Heart left ventricle (tissue), 16 donors: ENCODE measurements at regions not wholly inside any gene's neighbourhood (a gene's known extent, or its start where the extent isn't known, plus 50 kb on each side); places are given as distances from the start of the nearest gene placed in this dataset.

ENCODE experiments used
- ATAC-seq, 4 donors: fragments of 200-7000 bp; cut with Tn5 transposase; one replicate each; pipeline ENCODE4 v1.9.1; 2020 to 2022; ENCODE audit warnings: moderate library complexity in 4 of 4, mild to moderate bottlenecking in 3 of 4, moderate number of reproducible peaks in 1 of 4
- DNase-seq, 5 donors: peaks; one replicate each; pipeline ENCODE4 v3.0.0-alpha.2; 2020
- H3K27ac ChIP-seq, 12 donors: fragments of 200-600 bp; sonication (generic) in 4 of 12; one replicate each; pipeline versions ENCODE4 v1.5.0 to v1.8.0; 2016 to 2022; ENCODE audit warnings: mild to moderate bottlenecking in 2 of 12
- H3K27me3 ChIP-seq, 9 donors: fragments of 200-600 bp; sonication (generic) in 2 of 9; one replicate each; pipeline versions ENCODE4 v1.5.1 to v1.8.0; 2016 to 2022; ENCODE audit warnings: mild to moderate bottlenecking in 3 of 9
- H3K36me3 ChIP-seq, 9 donors: fragments of 200-600 bp; sonication (generic) in 2 of 9; one replicate each; pipeline versions ENCODE4 v1.5.0 to v1.8.0; 2018 to 2022; ENCODE audit warnings: mild to moderate bottlenecking in 2 of 9
- H3K4me1 ChIP-seq, 12 donors: fragments of 200-600 bp; sonication (generic) in 4 of 12; one replicate each; pipeline versions ENCODE4 v1.5.0 to v1.8.0; 2016 to 2022; ENCODE audit warnings: mild to moderate bottlenecking in 3 of 12
- H3K4me3 ChIP-seq, 12 donors: fragments of 200-600 bp; sonication (generic) in 4 of 12; one replicate each; pipeline versions ENCODE4 v1.5.0 to v1.8.0; 2017 to 2022; ENCODE audit warnings: mild to moderate bottlenecking in 9 of 12, moderate library complexity in 4 of 12
- H3K9me3 ChIP-seq, 12 donors: fragments of 200-600 bp; sonication (generic) in 4 of 12; one replicate each; pipeline versions ENCODE4 v1.5.0 to v1.8.0; 2016 to 2022; ENCODE audit warnings: mild to moderate bottlenecking in 1 of 12
- POLR2A ChIP-seq, 2 donors: fragments of 450-650 bp; IDR thresholded peaks; one replicate each; pipeline ENCODE4 v1.6.1; 2017; ENCODE audit warnings: antibody characterized with exemption in 2 of 2, mild to moderate bottlenecking in 2 of 2, moderate library complexity in 2 of 2
- WGBS, 4 donors: extraction: QIAGEN DNeasy Blood & Tissue Kit in 2 of 4; methylation state at CpG; one replicate each; pipeline versions ENCODE4 v1.1.5 to v1.1.7; 2013 to 2018; 5-methylcytosine and 5-hydroxymethylcytosine counted together
- intact Hi-C, 10 donors: fragments of 100-400 bp; cut with DNase I; formaldehyde crosslinking; loops; one replicate each; pipeline versions ENCODE4 v1.11.1 to v1.14.2; 2022
- TF ChIP-seq, protein P1 (sequence below), 12 donors: fragments of 200-600 bp; sonication (generic) in 4 of 12; IDR thresholded peaks; one replicate each; pipeline versions ENCODE4 v1.5.0 to v1.8.0; 2018 to 2022; ENCODE audit warnings: antibody characterized with exemption in 12 of 12, mild to moderate bottlenecking in 5 of 12
- donor health status: ischemic (EF 13 %, LVEDD 7.1; RV severe dilation, severe dysfunction).
- donor health status: healthy with polysubstance abuse.
- donor health status: DM: no; HTN: yes; CAD: no.
- donor health status: DM: no; HTN: no; CAD: no.
- donor health status: ischemic (EF 25% LVEDD 6.9; RV normal size, moderate dysfunction).
- donor health status: ischemic (EF 25% LVEDD 5.7; RV mildly dilated, moderate dysfunction).
- donor health status: healthy.
- donor health status: DM: yes; HTN: yes; CAD: no.
- donor health status: ischemic (EF 35%, LVEDD 5.7; RV mildly dilated, moderate dysfunction).
- donor health status: nonischemic (EF 11% LVEDD 7.7; RV severe dilation, severe dysfunction).
- donor health status: DM: yes; HTN: yes; CAD: no.
- donor health status: PGD.
- donor health status: ischemic (EF 29% LVEDD 5.4; RV normal size, mild dysfunction).
- donor health status: nonischemic (EF 23%, LVEDD 6.1; RV moderate dilation, normal function).

DNA sequence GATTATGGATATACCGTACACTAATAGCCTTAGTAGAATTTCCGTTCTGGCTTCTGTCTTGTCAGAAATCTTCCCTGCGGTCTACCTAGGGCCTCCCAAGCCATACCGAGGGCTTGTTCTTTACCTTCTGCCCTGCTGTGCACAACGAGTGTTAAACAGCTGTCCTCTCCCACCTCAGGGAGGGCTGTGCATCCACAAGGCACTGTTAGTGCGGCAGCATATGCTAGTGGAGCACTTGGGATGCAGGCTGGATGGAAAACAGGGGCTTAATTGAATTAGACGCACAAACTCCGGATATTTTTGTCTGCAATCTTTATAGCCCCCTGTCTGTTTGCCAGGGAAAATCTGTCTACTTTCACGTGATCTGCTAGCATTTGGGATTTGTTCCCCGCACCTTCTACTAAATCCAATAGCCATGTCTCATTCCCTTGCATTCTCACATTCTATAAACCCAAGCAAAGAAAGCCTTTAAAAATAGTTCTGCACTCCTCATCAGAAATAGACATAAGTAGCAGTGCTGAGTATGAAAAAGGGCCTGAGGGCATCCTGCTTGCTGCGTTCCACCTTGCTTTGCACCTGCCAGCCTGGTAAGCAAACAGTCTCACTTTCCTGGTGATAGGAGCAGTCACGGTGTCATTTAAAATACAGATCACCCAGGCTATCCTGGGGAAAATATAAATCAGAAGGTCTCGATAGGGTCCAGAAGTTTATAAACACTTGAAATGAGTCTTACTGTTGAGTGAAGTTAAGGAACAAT, 382.6 kb downstream of the RASEF start:
- intact Hi-C loops, result no loop called here
- no peak overlapping the region for H3K27ac ChIP-seq
- H3K4me3 ChIP-seq, result no peak overlapping the region
- TF ChIP-seq, protein P1, sequence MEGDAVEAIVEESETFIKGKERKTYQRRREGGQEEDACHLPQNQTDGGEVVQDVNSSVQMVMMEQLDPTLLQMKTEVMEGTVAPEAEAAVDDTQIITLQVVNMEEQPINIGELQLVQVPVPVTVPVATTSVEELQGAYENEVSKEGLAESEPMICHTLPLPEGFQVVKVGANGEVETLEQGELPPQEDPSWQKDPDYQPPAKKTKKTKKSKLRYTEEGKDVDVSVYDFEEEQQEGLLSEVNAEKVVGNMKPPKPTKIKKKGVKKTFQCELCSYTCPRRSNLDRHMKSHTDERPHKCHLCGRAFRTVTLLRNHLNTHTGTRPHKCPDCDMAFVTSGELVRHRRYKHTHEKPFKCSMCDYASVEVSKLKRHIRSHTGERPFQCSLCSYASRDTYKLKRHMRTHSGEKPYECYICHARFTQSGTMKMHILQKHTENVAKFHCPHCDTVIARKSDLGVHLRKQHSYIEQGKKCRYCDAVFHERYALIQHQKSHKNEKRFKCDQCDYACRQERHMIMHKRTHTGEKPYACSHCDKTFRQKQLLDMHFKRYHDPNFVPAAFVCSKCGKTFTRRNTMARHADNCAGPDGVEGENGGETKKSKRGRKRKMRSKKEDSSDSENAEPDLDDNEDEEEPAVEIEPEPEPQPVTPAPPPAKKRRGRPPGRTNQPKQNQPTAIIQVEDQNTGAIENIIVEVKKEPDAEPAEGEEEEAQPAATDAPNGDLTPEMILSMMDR (IDR thresholded peaks at IDR 0.05), result no peak
- TF ChIP-seq POLR2A (IDR thresholded peaks at IDR 0.05), result no peak
- DNase-seq (no peak), ATAC-seq (no peak)
- no peaks in the 10 kb centered on the region for H3K4me1 ChIP-seq
- H3K36me3 ChIP-seq, result no peaks in the 10 kb centered on the region
- no peaks in the 10 kb centered on the region for H3K27me3 ChIP-seq
- H3K9me3 ChIP-seq, result no peaks in the 10 kb centered on the region
- WGBS, 4 donors, result 67 to 68% (median 67%) methylated on average over 13 of the region's 13 CpGs

DNA sequence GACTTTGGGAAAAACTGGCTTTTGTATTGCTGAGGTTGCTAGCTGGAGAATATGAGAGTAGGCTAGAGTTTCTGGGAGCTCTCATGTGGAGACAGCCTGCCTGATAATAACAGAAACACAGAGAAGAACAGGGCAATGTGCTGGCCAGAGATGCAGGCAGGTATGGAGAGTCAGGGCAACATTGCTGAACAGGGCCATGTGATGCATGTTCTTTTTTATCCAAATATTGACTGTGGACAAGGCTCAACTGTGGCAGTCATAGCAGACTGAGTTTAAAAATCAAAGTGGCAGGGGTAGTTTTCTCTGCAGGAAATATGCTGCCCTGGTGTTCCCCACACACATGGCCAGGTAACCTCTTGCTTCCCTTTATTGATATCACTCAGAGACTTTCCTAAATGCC, 381.1 kb downstream of the RASEF start:
- no peak for ATAC-seq
- no peak for TF ChIP-seq POLR2A (IDR thresholded peaks at IDR 0.05)
- TF ChIP-seq, protein P1 (IDR thresholded peaks at IDR 0.05), result no peak
- no peak overlapping the region for H3K27ac ChIP-seq
- no peaks in the 10 kb centered on the region for H3K27me3 ChIP-seq
- DNase-seq, result no peak
- no peak overlapping the region for H3K4me3 ChIP-seq
- no peaks in the 10 kb centered on the region for H3K4me1 ChIP-seq
- intact Hi-C loops, result no loop called here
- H3K36me3 ChIP-seq, result no peaks in the 10 kb centered on the region
- no peaks in the 10 kb centered on the region for H3K9me3 ChIP-seq

DNA sequence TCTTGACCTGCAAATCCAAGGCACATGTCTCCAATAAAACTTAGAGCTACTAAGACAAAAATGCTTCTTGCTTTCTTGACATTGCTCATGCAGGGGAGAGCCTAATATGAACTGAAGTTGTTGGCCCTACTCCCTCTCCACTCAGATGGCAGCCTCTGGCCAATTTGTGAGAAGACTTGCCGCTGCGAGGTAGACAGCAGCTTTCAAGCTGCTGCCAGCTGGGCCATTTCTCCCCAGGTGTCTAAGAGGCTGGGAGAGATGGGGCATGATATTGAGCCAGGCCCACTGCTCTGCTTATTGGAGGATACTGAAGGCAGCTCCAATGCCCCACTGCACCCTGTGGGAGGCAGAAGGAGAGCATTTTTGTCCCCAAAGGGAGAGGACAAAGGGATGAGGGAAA, 380.5 kb downstream of the RASEF start:
- no peak for ATAC-seq

DNA sequence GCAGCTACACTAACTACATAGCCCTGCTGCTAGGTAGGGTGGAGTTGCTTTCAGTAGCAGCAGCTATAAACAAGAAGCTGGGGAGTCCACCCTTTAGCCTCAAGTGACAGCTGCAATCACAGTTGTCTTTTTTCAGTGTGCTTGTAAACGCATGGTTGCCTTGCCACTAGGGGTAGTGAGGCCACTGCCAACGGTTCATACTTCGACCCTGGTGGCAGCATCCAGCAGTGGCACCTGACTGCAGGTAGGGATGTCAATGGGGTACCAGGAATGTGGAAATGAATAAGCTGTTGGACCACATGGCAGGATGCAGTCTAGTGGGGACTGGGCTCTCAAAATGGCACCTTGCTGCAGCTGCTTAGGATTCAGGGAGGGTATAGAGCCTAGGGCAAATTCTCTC, 367.2 kb downstream of the RASEF start:
- H3K27ac ChIP-seq, result no peak overlapping the region
- H3K4me3 ChIP-seq, result no peak overlapping the region
- no peaks in the 10 kb centered on the region for H3K4me1 ChIP-seq
- TF ChIP-seq, protein P1 (IDR thresholded peaks at IDR 0.05), result no peak
- no peak for TF ChIP-seq POLR2A (IDR thresholded peaks at IDR 0.05)
- H3K36me3 ChIP-seq, result no peaks in the 10 kb centered on the region
- ATAC-seq (no peak), DNase-seq (no peak)
- WGBS, 4 donors, result 84 to 96% (median 90%) methylated on average over 3 of the region's 3 CpGs
- H3K9me3 ChIP-seq, result peaks cover 0 to 29% (median 12%) of the 10 kb centered on the region in 12 donors
- H3K27me3 ChIP-seq, result no peaks in the 10 kb centered on the region
- intact Hi-C loops, result no loop called here

More for the DNA sequence above, 380.5 kb downstream of the RASEF start:
- TF ChIP-seq, protein P1 (IDR thresholded peaks at IDR 0.05), result no peak
- TF ChIP-seq POLR2A (IDR thresholded peaks at IDR 0.05), result no peak
- WGBS, 4 donors, result 74 to 86% (median 84%) methylated on average over 2 of the region's 2 CpGs
- intact Hi-C loops, result no loop called here
- Histone ChIP-seq H3K4me1 (no peaks in the 10 kb centered on the region), H3K9me3 (no peaks in the 10 kb centered on the region), H3K36me3 (no peaks in the 10 kb centered on the region), H3K27ac (no peak overlapping the region), H3K27me3 (no peaks in the 10 kb centered on the region), H3K4me3 (no peak overlapping the region)
- DNase-seq, result no peak
